ENCODE measurements at regions not wholly inside any gene's neighbourhood (a gene's known extent, or its start where the extent isn't known, plus 50 kb on each side); places are given as distances from the start of the nearest gene placed in this dataset.

GRCh38 chr1:11350265-11350664 lies 77.3 kb downstream of the UBIAD1 start:
- Histone ChIP-seq H3K9me3 (replicated peaks; ENCODE audit: control insufficient read depth, insufficient read depth, low read length) (no peaks in the 10 kb centered on the region), H3K4me1 (ENCODE audit: control insufficient read depth, extremely low read depth, insufficient read depth, low read length) (no peaks in the 10 kb centered on the region), H3K27me3 (ENCODE audit: control insufficient read depth in 2 of 2, insufficient read depth in 2 of 2, low read length in 2 of 2) (peaks cover 0 to 3% of the 10 kb centered on the region in 2 experiments), H3K27ac (ENCODE audit: insufficient read depth, low read depth, low read length) (no peak overlapping the region), H2AFZ (ENCODE audit: low read depth, low read length) (no peak overlapping the region), H3K9me1 (replicated peaks; ENCODE audit: control insufficient read depth, extremely low read depth, insufficient read depth, low read length) (no peaks in the 10 kb centered on the region), H3K4me3 (replicated peaks in 1 of 3; ENCODE audit: insufficient read depth in 1 of 3, low read depth in 1 of 3, low read length in 3 of 3) (no peak overlapping the region), H3K4me2 (ENCODE audit: insufficient read depth, low read length) (no peak overlapping the region), H3K79me2 (ENCODE audit: control insufficient read depth, insufficient read depth, low read length) (no peaks in the 10 kb centered on the region), H3K9ac (replicated peaks; ENCODE audit: extremely low read depth, insufficient read depth, low read length) (no peak overlapping the region), H3K36me3 (ENCODE audit: control insufficient read depth in 2 of 2, extremely low read depth in 1 of 2, insufficient read depth in 2 of 2, low read length in 2 of 2) (no peaks in the 10 kb centered on the region), H4K20me1 (replicated peaks; ENCODE audit: control insufficient read depth, extremely low read depth, insufficient read depth, low read length) (no peaks in the 10 kb centered on the region)
- ChIA-PET CTCF (interaction anchor here (0.6 to 1.4 kb wide), 3 partner anchors 11 to 30 kb away, joined by 3 to 5 read pairs (median 3); no protein-coding TSS in a partner anchor), POLR2A (interaction anchor here (0.7 kb wide), 1 partner anchor 214 kb away, joined by 3 read pairs; no protein-coding TSS in a partner anchor)
- TF ChIP-seq FOS (IDR thresholded peaks at IDR 0.05; ENCODE audit: borderline replicate concordance, insufficient read depth, low read length) (no peak), POLR2A (IDR thresholded peaks at IDR 0.05; ENCODE audit: low read depth, low read length) (no peak), JUN (IDR thresholded peaks at IDR 0.05; ENCODE audit: borderline replicate concordance, insufficient read depth, insufficient read length, low read depth) (no peak), MYC (IDR thresholded peaks at IDR 0.05; ENCODE audit: low read depth, low read length) (no peak), POLR2AphosphoS5 (IDR thresholded peaks at IDR 0.05; ENCODE audit: insufficient read depth, low read depth, low read length) (no peak), GATA2 (IDR thresholded peaks at IDR 0.05; ENCODE audit: insufficient read depth, insufficient read length, low read depth, low read length) (no peak), EZH2 (IDR thresholded peaks at IDR 0.05; ENCODE audit: borderline replicate concordance, low read depth, low read length, severe bottlenecking) (no peak)
- TF ChIP-seq, protein P1, sequence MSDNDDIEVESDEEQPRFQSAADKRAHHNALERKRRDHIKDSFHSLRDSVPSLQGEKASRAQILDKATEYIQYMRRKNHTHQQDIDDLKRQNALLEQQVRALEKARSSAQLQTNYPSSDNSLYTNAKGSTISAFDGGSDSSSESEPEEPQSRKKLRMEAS (IDR thresholded peaks at IDR 0.05; ENCODE audit: insufficient read depth, insufficient read length), result no peak
- TF ChIP-seq, protein P2, sequence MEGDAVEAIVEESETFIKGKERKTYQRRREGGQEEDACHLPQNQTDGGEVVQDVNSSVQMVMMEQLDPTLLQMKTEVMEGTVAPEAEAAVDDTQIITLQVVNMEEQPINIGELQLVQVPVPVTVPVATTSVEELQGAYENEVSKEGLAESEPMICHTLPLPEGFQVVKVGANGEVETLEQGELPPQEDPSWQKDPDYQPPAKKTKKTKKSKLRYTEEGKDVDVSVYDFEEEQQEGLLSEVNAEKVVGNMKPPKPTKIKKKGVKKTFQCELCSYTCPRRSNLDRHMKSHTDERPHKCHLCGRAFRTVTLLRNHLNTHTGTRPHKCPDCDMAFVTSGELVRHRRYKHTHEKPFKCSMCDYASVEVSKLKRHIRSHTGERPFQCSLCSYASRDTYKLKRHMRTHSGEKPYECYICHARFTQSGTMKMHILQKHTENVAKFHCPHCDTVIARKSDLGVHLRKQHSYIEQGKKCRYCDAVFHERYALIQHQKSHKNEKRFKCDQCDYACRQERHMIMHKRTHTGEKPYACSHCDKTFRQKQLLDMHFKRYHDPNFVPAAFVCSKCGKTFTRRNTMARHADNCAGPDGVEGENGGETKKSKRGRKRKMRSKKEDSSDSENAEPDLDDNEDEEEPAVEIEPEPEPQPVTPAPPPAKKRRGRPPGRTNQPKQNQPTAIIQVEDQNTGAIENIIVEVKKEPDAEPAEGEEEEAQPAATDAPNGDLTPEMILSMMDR (IDR thresholded peaks at IDR 0.05; ENCODE audit: extremely low read depth in 1 of 2, insufficient read depth in 1 of 2, low read depth in 1 of 2, low read length in 2 of 2), result no peak
- DNase-seq (ENCODE audit: low read depth, low spot score), result no peak
- intact Hi-C loops (cut with micrococcal nuclease), result no loop called here
- FAIRE-seq, result no peak
- dilution Hi-C loops (cut with MboI; ENCODE audit: extremely low pct_ligation_motif_present, low sequenced_read_pairs), result no loop called here
- BruUV-seq (replicated peaks), result no TSS peak

Measured in endothelial cell of umbilical vein (primary cell).